MM.1S (cell line): ENCODE measurements at regions not wholly inside any gene's neighbourhood (a gene's known extent, or its start where the extent isn't known, plus 50 kb on each side); places are given as distances from the start of the nearest gene placed in this dataset.
"Not testable (repeated sequence)": the region's sequence is repeated elsewhere in the genome, so short reads cannot be mapped to it uniquely, and the experiment has no call there.

Source experiments
- EZH2 ChIP-seq: fragments of 300-600 bp; sonication (generic); optimal IDR thresholded peaks from 2 replicates; pipeline ENCODE3; 2017; ENCODE audit warnings: low read depth, mild to moderate bottlenecking, antibody characterized with exemption, low read length, mixed read lengths
- TF ChIP-seq, protein P1 (sequence below): fragments of 300-600 bp; sonication (generic); IDR thresholded peaks from 2 replicates; pipeline ENCODE4 v1.5.1; 2016; ENCODE audit warnings: antibody characterized with exemption, low read length, mixed read lengths

DNA sequence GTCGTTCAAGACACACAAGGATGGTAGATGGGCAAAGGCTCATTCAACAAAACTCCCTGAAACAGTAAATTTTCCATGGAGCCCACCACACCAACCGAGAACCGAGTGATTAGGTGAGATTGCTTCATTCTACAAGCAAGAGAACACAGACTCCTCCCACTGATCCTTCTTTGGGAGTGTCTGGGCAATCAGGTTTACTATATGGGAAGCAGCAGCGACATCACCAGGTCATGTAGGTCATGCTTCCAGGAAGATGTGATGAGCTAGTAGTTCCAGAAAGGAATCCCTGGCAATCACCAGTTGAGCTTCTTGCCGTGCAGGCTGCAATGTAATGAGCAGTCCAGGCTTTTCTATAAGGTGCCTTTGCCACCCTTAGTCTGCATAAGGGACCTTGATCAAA lies 152.8 kb upstream of the NUDT10 start:
- TF ChIP-seq, protein P1, sequence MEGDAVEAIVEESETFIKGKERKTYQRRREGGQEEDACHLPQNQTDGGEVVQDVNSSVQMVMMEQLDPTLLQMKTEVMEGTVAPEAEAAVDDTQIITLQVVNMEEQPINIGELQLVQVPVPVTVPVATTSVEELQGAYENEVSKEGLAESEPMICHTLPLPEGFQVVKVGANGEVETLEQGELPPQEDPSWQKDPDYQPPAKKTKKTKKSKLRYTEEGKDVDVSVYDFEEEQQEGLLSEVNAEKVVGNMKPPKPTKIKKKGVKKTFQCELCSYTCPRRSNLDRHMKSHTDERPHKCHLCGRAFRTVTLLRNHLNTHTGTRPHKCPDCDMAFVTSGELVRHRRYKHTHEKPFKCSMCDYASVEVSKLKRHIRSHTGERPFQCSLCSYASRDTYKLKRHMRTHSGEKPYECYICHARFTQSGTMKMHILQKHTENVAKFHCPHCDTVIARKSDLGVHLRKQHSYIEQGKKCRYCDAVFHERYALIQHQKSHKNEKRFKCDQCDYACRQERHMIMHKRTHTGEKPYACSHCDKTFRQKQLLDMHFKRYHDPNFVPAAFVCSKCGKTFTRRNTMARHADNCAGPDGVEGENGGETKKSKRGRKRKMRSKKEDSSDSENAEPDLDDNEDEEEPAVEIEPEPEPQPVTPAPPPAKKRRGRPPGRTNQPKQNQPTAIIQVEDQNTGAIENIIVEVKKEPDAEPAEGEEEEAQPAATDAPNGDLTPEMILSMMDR, result not testable (repeated sequence)
- not testable (repeated sequence) for TF ChIP-seq EZH2
